GM13976 (cell line): ENCODE measurements at regions not wholly inside any gene's neighbourhood (a gene's known extent, or its start where the extent isn't known, plus 50 kb on each side); places are given as distances from the start of the nearest gene placed in this dataset.

Experiments used
- DNase-seq: peaks from one replicate; pipeline ENCODE4 v3.0.0; 2012; ENCODE audit warnings: low spot score
- in situ Hi-C: fragments of 300-500 bp; cut with MboI; formaldehyde crosslinking; loops from one replicate; pipeline ENCODE4 v1.12.0; 2022; ENCODE audit warnings: low sequenced_read_pairs, mixed read lengths, inconsistent platforms; ENCODE audit not compliant: unreplicated experiment
- TF ChIP-seq, protein P1 (sequence below): IDR thresholded peaks from 2 replicates; pipeline ENCODE4 v1.5.1; 2012; ENCODE audit warnings: borderline replicate concordance, mild to moderate bottlenecking; ENCODE audit not compliant: insufficient read depth; ENCODE audit errors: extremely low read depth, missing control alignments, control extremely low read depth

GRCh38 chr5:2686321-2687124, 65.0 kb downstream of the IRX2 start:
- TF ChIP-seq, protein P1, sequence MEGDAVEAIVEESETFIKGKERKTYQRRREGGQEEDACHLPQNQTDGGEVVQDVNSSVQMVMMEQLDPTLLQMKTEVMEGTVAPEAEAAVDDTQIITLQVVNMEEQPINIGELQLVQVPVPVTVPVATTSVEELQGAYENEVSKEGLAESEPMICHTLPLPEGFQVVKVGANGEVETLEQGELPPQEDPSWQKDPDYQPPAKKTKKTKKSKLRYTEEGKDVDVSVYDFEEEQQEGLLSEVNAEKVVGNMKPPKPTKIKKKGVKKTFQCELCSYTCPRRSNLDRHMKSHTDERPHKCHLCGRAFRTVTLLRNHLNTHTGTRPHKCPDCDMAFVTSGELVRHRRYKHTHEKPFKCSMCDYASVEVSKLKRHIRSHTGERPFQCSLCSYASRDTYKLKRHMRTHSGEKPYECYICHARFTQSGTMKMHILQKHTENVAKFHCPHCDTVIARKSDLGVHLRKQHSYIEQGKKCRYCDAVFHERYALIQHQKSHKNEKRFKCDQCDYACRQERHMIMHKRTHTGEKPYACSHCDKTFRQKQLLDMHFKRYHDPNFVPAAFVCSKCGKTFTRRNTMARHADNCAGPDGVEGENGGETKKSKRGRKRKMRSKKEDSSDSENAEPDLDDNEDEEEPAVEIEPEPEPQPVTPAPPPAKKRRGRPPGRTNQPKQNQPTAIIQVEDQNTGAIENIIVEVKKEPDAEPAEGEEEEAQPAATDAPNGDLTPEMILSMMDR: no peak
- no peak for DNase-seq
- in situ Hi-C loops: no loop called here

DNA sequence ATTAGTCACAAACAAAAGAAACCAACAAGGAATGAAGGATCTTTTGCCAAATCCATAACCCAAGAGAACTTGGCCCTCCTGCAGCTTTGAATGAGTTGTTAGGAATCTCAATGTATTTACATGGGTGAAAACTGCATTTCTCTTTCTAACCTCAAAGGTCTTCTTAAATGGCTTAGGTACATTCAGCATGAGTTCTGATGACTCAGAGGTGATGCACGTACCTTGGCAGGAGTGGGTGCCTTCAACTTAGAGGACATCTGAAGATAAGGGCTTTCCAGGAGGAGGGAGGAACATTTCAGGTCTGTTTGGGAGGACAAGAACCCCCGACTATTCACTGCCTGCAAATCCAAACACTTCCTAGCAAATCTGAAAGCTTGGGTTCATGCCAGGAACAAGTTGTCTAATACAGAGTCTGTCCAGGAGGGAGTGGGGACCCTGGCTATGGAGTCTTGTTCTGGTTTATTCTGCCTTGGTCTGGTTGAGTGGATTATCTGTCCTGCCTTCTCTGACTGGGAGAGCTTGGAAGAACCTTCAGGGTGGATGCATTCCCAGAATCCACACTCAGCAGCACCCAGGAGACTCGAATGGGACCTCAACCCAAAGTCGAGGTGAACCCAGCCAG, 65.7 kb downstream of the IRX2 start:
- in situ Hi-C loops: no loop called here
- no peak for DNase-seq
- TF ChIP-seq, protein P1: no peak

DNA sequence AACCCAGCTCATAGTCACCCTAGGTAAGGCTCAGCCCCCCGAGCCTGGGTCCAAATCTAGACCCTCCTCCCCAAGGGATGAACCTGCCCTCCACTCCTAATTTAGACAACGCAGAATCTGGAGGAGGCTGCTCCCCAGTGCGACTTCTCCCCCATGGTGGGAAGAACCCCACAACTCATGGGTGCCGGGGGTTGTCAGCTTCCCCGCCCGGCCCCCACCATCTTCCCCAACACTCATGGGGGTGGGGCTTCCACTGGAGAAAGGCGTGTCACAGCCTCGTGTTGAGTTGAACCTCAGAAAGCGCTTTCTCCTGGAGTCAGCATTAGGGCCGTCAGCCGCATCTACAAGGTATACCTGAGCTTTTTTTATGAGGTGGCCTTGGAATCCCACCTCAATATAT, 66.9 kb downstream of the IRX2 start:
- in situ Hi-C loops: no loop called here
- TF ChIP-seq, protein P1: no peak
- DNase-seq: no peak

GRCh38 chr5:2683720-2684119, 67.8 kb downstream of the IRX2 start:
- in situ Hi-C loops: no loop called here
- TF ChIP-seq, protein P1: no peak
- DNase-seq: no peak

GRCh38 chr5:2681476-2681875, 70.0 kb downstream of the IRX2 start:
- no peak for DNase-seq
- in situ Hi-C loops: no loop called here
- TF ChIP-seq, protein P1: no peak

DNA sequence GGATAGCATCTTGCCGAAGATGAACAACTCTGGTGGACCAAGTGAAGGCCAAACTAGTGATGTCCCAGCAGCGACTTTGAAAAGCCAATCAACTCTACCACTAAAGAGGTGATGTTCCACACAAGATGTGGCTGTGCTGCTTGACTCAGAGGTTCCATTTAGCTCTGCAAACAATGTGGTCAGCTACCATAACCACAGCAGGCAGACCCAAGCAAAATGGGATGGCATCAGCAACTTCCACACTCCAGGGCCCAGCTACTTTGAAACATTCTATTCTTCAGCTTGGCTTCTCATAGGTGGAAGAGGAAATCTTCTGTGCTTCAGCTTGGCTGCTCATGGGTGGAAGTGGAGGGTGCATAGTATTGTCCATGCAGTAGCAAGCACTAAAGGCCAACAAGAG, 70.5 kb downstream of the IRX2 start:
- DNase-seq: no peak
- in situ Hi-C loops: no loop called here
- TF ChIP-seq, protein P1: no peak

GRCh38 chr5:2677689-2678088, 73.8 kb downstream of the IRX2 start:
- TF ChIP-seq, protein P1: no peak
- in situ Hi-C loops: no loop called here
- DNase-seq: no peak
